ENCODE measurements at regions not wholly inside any gene's neighbourhood (a gene's known extent, or its start where the extent isn't known, plus 50 kb on each side); places are given as distances from the start of the nearest gene placed in this dataset.

DNA sequence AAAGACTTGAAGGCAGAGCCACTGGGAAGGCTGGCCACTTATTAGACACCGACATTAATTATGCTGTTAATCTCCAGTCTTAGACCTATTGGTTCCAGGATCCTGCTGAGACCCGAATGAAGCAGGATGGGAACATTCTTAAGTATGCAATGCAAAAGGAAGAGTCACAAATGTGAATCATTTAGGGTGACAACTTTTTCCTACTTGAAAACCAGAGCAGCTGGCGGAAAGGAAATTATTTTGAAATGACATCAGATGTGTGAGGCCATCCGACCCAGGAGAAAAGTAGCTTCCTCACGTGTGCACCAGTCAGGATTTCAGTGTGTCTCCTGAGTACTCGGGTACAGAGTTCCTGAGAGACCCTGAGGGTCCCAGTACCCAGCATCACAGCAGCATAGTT, 222.9 kb upstream of the NCKAP5 start:
- H2AFZ ChIP-seq (ENCODE audit: low read length) = no peak overlapping the region

GRCh38 chr2:133792223-133792622, 224.0 kb upstream of the NCKAP5 start:
- H3K9ac ChIP-seq (ENCODE audit: low read length) = no peak overlapping the region

More for the DNA sequence above, 222.9 kb upstream of the NCKAP5 start:
- Histone ChIP-seq H3K27ac (ENCODE audit: low read depth, low read length, poor library complexity, severe bottlenecking) (no peak overlapping the region), H4K20me1 (ENCODE audit: insufficient read depth, low read length) (no peaks in the 10 kb centered on the region), H3K27me3 (ENCODE audit: insufficient read depth, low read length) (peaks cover 3% of the 10 kb centered on the region; the same call in 1 of the 2 replicates), H3K4me1 (ENCODE audit: insufficient read depth, low read length, severe bottlenecking) (no peaks in the 10 kb centered on the region), H3K9me3 (ENCODE audit: low read length) (no peaks in the 10 kb centered on the region), H3F3A (ENCODE audit: insufficient read depth, low read length) (no peaks in the 10 kb centered on the region), H3K79me2 (ENCODE audit: insufficient read depth, low read length) (no peaks in the 10 kb centered on the region), H3K36me3 (ENCODE audit: insufficient read depth, low read length) (no peaks in the 10 kb centered on the region), H3K4me2 (ENCODE audit: low read length) (no peak overlapping the region), H3K4me3 (ENCODE audit: low read depth, low read length, poor library complexity, severe bottlenecking) (no peak overlapping the region), H3K9me2 (ENCODE audit: low read depth, low read length) (no peaks in the 10 kb centered on the region), H3K9ac (ENCODE audit: low read length) (no peak overlapping the region)
- no peak for TF ChIP-seq EZH2 (IDR thresholded peaks at IDR 0.05; ENCODE audit: borderline replicate concordance, low read length)
- TF ChIP-seq, protein P1, sequence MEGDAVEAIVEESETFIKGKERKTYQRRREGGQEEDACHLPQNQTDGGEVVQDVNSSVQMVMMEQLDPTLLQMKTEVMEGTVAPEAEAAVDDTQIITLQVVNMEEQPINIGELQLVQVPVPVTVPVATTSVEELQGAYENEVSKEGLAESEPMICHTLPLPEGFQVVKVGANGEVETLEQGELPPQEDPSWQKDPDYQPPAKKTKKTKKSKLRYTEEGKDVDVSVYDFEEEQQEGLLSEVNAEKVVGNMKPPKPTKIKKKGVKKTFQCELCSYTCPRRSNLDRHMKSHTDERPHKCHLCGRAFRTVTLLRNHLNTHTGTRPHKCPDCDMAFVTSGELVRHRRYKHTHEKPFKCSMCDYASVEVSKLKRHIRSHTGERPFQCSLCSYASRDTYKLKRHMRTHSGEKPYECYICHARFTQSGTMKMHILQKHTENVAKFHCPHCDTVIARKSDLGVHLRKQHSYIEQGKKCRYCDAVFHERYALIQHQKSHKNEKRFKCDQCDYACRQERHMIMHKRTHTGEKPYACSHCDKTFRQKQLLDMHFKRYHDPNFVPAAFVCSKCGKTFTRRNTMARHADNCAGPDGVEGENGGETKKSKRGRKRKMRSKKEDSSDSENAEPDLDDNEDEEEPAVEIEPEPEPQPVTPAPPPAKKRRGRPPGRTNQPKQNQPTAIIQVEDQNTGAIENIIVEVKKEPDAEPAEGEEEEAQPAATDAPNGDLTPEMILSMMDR (IDR thresholded peaks at IDR 0.05; ENCODE audit: low read length) = no peak

GRCh38 chr2:133794114-133794513, 225.9 kb upstream of the NCKAP5 start:
- TF ChIP-seq, protein P1 (IDR thresholded peaks at IDR 0.05; ENCODE audit: low read length) = no peak
- TF ChIP-seq EZH2 (IDR thresholded peaks at IDR 0.05; ENCODE audit: borderline replicate concordance, low read length) = no peak
- no peaks in the 10 kb centered on the region for H4K20me1 ChIP-seq (ENCODE audit: insufficient read depth, low read length)
- no peak overlapping the region for H2AFZ ChIP-seq (ENCODE audit: low read length)
- no peaks in the 10 kb centered on the region for H3K4me1 ChIP-seq (ENCODE audit: insufficient read depth, low read length, severe bottlenecking)
- no peaks in the 10 kb centered on the region for H3F3A ChIP-seq (ENCODE audit: insufficient read depth, low read length)
- no peak overlapping the region for H3K9ac ChIP-seq (ENCODE audit: low read length)
- H3K4me3 ChIP-seq (ENCODE audit: low read depth, low read length, poor library complexity, severe bottlenecking) = no peak overlapping the region
- H3K4me2 ChIP-seq (ENCODE audit: low read length) = no peak overlapping the region
- H3K36me3 ChIP-seq (ENCODE audit: insufficient read depth, low read length) = no peaks in the 10 kb centered on the region
- no peak overlapping the region for H3K27ac ChIP-seq (ENCODE audit: low read depth, low read length, poor library complexity, severe bottlenecking)
- H3K79me2 ChIP-seq (ENCODE audit: insufficient read depth, low read length) = no peaks in the 10 kb centered on the region
- no peaks in the 10 kb centered on the region for H3K9me3 ChIP-seq (ENCODE audit: low read length)
- peaks cover 3% of the 10 kb centered on the region; the same call in 1 of the 2 replicates for H3K27me3 ChIP-seq (ENCODE audit: insufficient read depth, low read length)
- H3K9me2 ChIP-seq (ENCODE audit: low read depth, low read length) = no peaks in the 10 kb centered on the region

More at GRCh38 chr2:133792223-133792622, 224.0 kb upstream of the NCKAP5 start:
- TF ChIP-seq EZH2 (IDR thresholded peaks at IDR 0.05; ENCODE audit: borderline replicate concordance, low read length) = no peak
- TF ChIP-seq, protein P1 (IDR thresholded peaks at IDR 0.05; ENCODE audit: low read length) = no peak
- H3K27me3 ChIP-seq (ENCODE audit: insufficient read depth, low read length) = peaks cover 3% of the 10 kb centered on the region; the same call in 1 of the 2 replicates
- no peaks in the 10 kb centered on the region for H3K9me3 ChIP-seq (ENCODE audit: low read length)
- no peak overlapping the region for H3K4me3 ChIP-seq (ENCODE audit: low read depth, low read length, poor library complexity, severe bottlenecking)
- no peaks in the 10 kb centered on the region for H4K20me1 ChIP-seq (ENCODE audit: insufficient read depth, low read length)
- no peaks in the 10 kb centered on the region for H3K79me2 ChIP-seq (ENCODE audit: insufficient read depth, low read length)
- H3K9me2 ChIP-seq (ENCODE audit: low read depth, low read length) = no peaks in the 10 kb centered on the region
- no peaks in the 10 kb centered on the region for H3F3A ChIP-seq (ENCODE audit: insufficient read depth, low read length)
- H2AFZ ChIP-seq (ENCODE audit: low read length) = no peak overlapping the region
- H3K4me1 ChIP-seq (ENCODE audit: insufficient read depth, low read length, severe bottlenecking) = no peaks in the 10 kb centered on the region
- no peaks in the 10 kb centered on the region for H3K36me3 ChIP-seq (ENCODE audit: insufficient read depth, low read length)
- no peak overlapping the region for H3K4me2 ChIP-seq (ENCODE audit: low read length)
- no peak overlapping the region for H3K27ac ChIP-seq (ENCODE audit: low read depth, low read length, poor library complexity, severe bottlenecking)
